GM12865 (cell line): ENCODE measurements at regions not wholly inside any gene's neighbourhood (a gene's known extent, or its start where the extent isn't known, plus 50 kb on each side); places are given as distances from the start of the nearest gene placed in this dataset.

Experiments
- DNase-seq: peaks from one replicate; pipeline ENCODE4 v3.0.0; 2010; ENCODE audit warnings: low read depth
- H3K4me3 ChIP-seq: 2 replicates; pipeline ENCODE4 v1.5.1; 2011; ENCODE audit warnings: mild to moderate bottlenecking, low read depth, low read length, control low read depth
- TF ChIP-seq, protein P1 (sequence below): IDR thresholded peaks from 2 replicates; pipeline ENCODE4 v1.5.1; 2011; ENCODE audit warnings: low read length, control low read depth, low read depth, inconsistent platforms; ENCODE audit not compliant: insufficient read depth; ENCODE audit errors: missing control alignments

- no peak overlapping the region for H3K4me3 ChIP-seq
- TF ChIP-seq, protein P1, sequence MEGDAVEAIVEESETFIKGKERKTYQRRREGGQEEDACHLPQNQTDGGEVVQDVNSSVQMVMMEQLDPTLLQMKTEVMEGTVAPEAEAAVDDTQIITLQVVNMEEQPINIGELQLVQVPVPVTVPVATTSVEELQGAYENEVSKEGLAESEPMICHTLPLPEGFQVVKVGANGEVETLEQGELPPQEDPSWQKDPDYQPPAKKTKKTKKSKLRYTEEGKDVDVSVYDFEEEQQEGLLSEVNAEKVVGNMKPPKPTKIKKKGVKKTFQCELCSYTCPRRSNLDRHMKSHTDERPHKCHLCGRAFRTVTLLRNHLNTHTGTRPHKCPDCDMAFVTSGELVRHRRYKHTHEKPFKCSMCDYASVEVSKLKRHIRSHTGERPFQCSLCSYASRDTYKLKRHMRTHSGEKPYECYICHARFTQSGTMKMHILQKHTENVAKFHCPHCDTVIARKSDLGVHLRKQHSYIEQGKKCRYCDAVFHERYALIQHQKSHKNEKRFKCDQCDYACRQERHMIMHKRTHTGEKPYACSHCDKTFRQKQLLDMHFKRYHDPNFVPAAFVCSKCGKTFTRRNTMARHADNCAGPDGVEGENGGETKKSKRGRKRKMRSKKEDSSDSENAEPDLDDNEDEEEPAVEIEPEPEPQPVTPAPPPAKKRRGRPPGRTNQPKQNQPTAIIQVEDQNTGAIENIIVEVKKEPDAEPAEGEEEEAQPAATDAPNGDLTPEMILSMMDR, result no peak
- peak; percentile 6 for DNase-seq
Observed at GRCh38 chr20:48153523-48153922, 368.2 kb upstream of the SULF2 start.

DNA sequence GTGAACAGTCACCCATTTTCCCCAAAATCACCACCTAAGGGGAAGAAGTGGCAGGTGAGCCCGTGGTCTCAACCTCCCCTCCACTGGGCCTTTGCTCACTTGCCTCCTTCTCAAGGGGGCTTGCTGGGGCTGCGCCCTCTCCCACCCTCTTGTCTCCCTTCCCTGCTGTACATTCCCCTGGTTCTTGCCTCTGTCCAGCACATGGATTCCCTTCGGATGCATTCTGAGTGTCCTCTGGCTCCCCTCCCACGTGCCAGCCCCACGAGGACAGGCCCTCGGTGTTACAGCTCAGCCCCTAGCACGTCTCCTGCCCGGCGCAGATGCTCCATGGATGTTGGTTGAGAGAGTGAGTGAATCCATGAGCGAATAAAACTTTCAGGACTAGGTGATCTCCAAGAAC, 367.8 kb upstream of the SULF2 start:
- no peak for DNase-seq
- TF ChIP-seq, protein P1, result no peak
- no peak overlapping the region for H3K4me3 ChIP-seq

GRCh38 chr20:48150568-48150967, 365.3 kb upstream of the SULF2 start:
- TF ChIP-seq, protein P1, result no peak
- H3K4me3 ChIP-seq, result no peak overlapping the region
- no peak for DNase-seq

- no peak overlapping the region for H3K4me3 ChIP-seq
- no peak for DNase-seq
- TF ChIP-seq, protein P1, result no peak
Observed at GRCh38 chr20:48149902-48150301, 364.6 kb upstream of the SULF2 start.

GRCh38 chr20:48148916-48149672, 363.8 kb upstream of the SULF2 start:
- TF ChIP-seq, protein P1, result no peak
- DNase-seq, result peak; percentile 3
- H3K4me3 ChIP-seq, result no peak overlapping the region

DNA sequence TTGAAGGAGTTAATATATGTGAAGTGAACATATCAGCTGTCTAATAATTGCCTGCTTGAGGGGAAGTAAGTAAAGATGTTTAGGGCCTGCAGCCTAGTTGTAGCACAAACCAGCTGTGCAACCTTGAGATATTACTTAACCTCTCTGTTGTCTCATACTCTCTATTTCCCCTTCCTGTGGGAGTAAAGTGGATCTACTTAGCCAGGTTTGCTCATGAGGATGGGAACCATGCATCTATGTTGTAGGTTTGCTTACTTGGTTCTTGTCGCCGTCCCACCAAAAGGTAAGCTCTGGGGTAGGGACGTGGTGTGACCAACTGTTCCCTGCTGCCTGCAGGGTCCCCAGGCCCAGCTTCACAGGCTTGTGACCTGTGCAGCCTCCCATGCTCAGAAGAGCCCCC, 362.7 kb upstream of the SULF2 start:
- H3K4me3 ChIP-seq, result no peak overlapping the region
- TF ChIP-seq, protein P1, result no peak
- no peak for DNase-seq

DNA sequence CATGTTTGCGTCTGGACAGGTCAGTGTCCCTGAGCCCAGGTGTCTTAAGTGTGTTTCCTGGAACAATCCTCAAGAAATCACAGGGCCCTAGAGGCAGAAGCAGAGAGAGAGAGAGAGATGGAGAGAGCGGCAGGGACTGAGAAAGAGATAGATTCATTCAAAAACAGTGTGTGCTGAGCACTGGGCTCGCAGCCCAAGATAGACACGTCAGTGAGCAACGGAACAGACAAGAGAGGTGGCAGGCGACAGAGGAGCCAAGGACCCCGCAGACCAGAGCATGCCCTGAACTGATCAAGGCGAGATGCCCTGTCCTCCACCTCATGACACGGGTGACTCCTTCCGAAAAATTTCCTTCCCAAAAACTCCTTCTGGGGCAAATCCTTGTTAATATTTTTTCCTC, 362.0 kb upstream of the SULF2 start:
- TF ChIP-seq, protein P1, result no peak
- DNase-seq, result no peak
- no peak overlapping the region for H3K4me3 ChIP-seq
